Large intestine (tissue), 3 donors: ENCODE measurements at regions not wholly inside any gene's neighbourhood (a gene's known extent, or its start where the extent isn't known, plus 50 kb on each side); places are given as distances from the start of the nearest gene placed in this dataset.

Source experiments
- DNase-seq, 2 donors: peaks; one replicate each; pipeline versions ENCODE4 v3.0.0 to v3.0.0-alpha.2; 2013
- H3K27ac ChIP-seq: one replicate; pipeline ENCODE4 v1.5.1; 2013; ENCODE audit warnings: low read length
- H3K27me3 ChIP-seq: 2 replicates; pipeline ENCODE4 v1.6.1; 2013; ENCODE audit warnings: low read length; ENCODE audit not compliant: control insufficient read depth, insufficient read depth
- H3K36me3 ChIP-seq: 2 replicates; pipeline ENCODE4 v1.6.1; 2013; ENCODE audit warnings: low read length; ENCODE audit not compliant: control insufficient read depth, insufficient read depth
- H3K4me1 ChIP-seq: one replicate; pipeline ENCODE4 v1.6.1; 2013; ENCODE audit warnings: low read length; ENCODE audit not compliant: control insufficient read depth, insufficient read depth
- H3K4me3 ChIP-seq: one replicate; pipeline ENCODE4 v1.5.1; 2013; ENCODE audit warnings: low read length
- H3K9me3 ChIP-seq: one replicate; pipeline ENCODE4 v1.6.1; 2013; ENCODE audit warnings: mild to moderate bottlenecking, low read depth, low read length, moderate library complexity; ENCODE audit not compliant: control insufficient read depth
- WGBS: methylation state at CpG from one replicate; pipeline ENCODE4 v1.1.5; 2013; ENCODE audit warnings: low lambda C conversion rate; ENCODE audit not compliant: insufficient coverage; 5-methylcytosine and 5-hydroxymethylcytosine counted together

DNA sequence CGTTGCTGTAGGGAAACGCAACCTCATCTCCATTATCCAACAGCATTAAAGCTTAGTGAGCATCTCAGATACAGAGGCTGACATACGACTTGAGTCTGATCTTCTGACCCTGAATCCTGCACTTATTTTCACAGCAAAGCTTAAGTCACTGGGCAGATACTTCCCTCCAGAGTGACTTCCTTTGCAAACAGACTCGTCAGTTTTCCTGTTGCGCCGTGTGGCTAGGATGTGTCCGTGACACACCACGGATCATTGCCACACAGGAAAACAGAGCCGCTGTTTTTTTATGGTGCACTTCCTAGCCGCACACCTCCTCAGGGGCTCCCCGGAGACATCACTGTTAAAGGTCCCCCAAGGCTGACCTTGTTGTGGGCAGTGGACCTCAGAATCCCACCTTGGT, 94.9 kb upstream of the MKI67 start:
- WGBS, result no CpG with 5 or more reads among the region's 11 CpGs
- no peak overlapping the region for H3K27ac ChIP-seq
- peaks cover 2% of the 10 kb centered on the region for H3K27me3 ChIP-seq
- H3K36me3 ChIP-seq, result no peaks in the 10 kb centered on the region
- H3K4me1 ChIP-seq, result no peaks in the 10 kb centered on the region
- no peak overlapping the region for H3K4me3 ChIP-seq
- H3K9me3 ChIP-seq, result no peaks in the 10 kb centered on the region
- no peak for DNase-seq

DNA sequence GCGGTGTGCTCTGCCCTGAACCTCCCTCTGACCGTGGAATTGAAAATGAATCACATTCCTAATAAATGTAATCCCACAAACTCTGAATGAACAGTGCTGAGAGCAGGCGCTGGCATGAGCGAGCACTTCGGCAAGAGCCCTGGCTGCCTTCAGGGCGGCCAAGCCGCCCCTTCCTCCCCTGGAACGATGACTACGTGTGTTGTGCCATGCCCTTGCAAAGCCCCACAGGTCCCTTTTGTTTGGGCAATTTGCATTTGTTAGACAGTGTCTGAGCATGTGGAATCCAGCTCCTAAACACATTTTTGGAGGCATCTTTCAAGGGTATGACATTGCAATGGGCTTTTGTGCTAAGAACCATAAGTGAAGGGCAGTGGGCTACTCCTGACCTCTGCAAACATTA, 95.6 kb upstream of the MKI67 start:
- no peaks in the 10 kb centered on the region for H3K4me1 ChIP-seq
- WGBS, result no CpG with 5 or more reads among the region's 9 CpGs
- H3K4me3 ChIP-seq, result no peak overlapping the region
- no peaks in the 10 kb centered on the region for H3K36me3 ChIP-seq
- no peak overlapping the region for H3K27ac ChIP-seq
- no peaks in the 10 kb centered on the region for H3K9me3 ChIP-seq
- DNase-seq, result no peak
- peaks cover 2% of the 10 kb centered on the region for H3K27me3 ChIP-seq

DNA sequence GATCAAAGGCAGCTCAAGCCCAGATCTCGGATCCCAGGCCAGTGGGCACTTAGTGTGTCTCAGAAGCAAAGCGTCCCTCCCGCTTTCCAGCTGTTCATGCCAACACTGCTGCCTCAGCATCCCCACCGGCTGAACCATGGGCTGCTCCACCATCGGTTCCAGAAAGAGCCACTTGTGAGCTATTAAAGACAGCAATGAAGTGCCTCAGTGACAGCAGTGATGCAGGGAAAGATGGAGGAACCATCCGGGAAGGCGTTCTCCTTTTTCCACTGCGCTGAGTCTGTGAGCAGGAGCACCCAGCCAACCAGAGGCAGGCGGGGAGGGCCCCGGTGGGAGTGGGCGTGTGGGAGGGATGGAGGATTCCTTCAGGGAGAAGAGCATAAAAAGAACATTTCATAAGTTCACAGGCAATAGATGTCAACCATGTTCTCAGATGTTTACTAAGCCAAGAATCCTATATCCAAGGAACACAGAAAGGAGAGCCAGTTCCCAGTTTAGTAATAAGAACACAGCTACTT, 96.2 kb upstream of the MKI67 start:
- no CpG with 5 or more reads among the region's 11 CpGs for WGBS
- H3K9me3 ChIP-seq, result no peaks in the 10 kb centered on the region

DNA sequence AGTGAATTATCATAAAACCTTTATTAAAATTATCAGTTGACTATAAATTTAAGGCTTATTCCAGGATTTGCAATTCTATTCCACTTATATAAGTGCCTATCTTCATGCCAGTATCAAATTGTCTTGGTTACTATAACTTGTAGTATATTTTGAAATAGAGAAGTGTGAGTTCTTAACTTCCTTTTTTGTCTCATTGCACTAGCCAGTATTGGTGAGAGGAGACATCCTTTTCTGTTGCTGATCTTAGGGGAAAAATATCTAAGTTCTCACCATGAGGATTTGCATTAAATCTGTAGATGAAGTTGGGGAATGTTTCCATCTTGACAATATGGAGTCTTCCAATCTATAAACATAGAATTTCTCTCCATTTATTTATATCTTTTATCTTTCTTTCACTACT, 104.2 kb upstream of the MKI67 start:
- Histone ChIP-seq H3K27me3 (peaks cover 5% of the 10 kb centered on the region), H3K36me3 (no peaks in the 10 kb centered on the region), H3K9me3 (no peaks in the 10 kb centered on the region), H3K4me1 (no peaks in the 10 kb centered on the region), H3K4me3 (no peak overlapping the region), H3K27ac (no peak overlapping the region)
- no peak for DNase-seq

More for the DNA sequence above, 96.2 kb upstream of the MKI67 start:
- Histone ChIP-seq H3K4me1 (no peaks in the 10 kb centered on the region), H3K36me3 (no peaks in the 10 kb centered on the region), H3K4me3 (no peak overlapping the region), H3K27me3 (no peaks in the 10 kb centered on the region), H3K27ac (no peak overlapping the region)
- DNase-seq, result no peak

DNA sequence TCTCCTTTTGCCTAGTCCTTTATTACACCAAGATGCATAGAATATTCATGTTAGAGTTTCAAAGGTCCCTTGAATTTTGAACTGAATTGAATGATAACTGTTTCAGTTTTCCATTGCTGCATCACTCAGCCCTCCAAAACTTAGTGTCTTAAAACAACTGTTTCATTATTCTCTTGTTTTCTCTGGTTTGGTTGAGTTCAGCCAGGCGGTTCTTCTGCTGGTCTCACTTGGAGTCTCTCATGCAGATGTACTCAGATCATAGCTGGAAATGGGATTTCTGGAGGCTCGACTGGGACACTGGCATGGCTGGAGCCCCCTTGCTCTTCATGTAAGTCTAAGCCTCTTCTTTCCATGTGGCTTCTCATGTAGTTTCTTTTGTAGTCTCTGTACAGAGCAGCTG, 107.2 kb upstream of the MKI67 start:
- Histone ChIP-seq H3K4me3 (no peak overlapping the region), H3K9me3 (no peaks in the 10 kb centered on the region), H3K27ac (no peak overlapping the region), H3K27me3 (peaks cover 6% of the 10 kb centered on the region), H3K4me1 (no peaks in the 10 kb centered on the region), H3K36me3 (no peaks in the 10 kb centered on the region)
- DNase-seq, result no peak
- WGBS, result 83% methylated on average over 1 of the region's 2 CpGs

DNA sequence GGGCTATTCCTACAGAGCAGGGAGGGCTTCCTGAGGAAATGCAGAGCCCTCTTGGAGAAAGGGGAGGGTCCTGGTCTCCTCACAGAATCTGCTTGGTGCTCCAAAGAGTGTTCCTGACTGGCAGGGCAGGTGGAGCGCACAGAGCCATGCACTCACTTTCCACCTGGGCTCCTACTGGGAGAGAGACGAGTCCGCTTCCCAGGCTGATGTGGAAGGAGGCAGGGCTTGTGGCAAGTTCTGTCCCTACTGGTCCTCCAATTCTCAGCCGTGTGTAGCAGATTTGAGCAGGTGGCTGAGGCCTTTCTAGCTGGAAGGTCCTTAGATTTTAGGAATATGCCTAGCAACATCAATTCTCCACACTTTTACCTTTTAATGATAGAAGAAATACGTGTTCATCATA, 111.5 kb upstream of the MKI67 start:
- DNase-seq, result no peak
- WGBS, result 83% methylated on average over 1 of the region's 5 CpGs
- Histone ChIP-seq H3K9me3 (no peaks in the 10 kb centered on the region), H3K36me3 (no peaks in the 10 kb centered on the region), H3K4me3 (no peak overlapping the region), H3K4me1 (no peaks in the 10 kb centered on the region), H3K27ac (no peak overlapping the region), H3K27me3 (peaks cover 6% of the 10 kb centered on the region)

DNA sequence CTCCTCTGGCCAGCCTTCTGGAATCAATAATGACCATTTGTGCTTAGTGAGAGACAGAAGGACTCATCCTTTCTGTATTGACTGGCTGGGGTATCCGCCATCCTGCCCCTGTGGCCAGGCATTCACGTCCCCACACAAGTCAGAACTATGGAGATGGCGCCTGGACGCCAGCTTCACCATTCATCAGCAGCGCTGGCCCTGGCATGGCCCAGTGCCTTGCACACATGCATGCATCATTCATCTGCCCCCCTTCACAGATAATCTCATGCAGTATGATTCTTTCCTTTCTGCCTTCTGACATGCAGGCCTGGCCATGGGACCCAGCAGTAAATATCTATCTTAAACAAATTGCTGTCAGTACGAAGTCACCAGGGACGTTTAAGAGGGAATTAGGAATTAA, 114.8 kb upstream of the MKI67 start:
- no peak for DNase-seq
- Histone ChIP-seq H3K27ac (no peak overlapping the region), H3K27me3 (peaks cover 6% of the 10 kb centered on the region), H3K36me3 (no peaks in the 10 kb centered on the region), H3K9me3 (no peaks in the 10 kb centered on the region), H3K4me1 (no peaks in the 10 kb centered on the region), H3K4me3 (no peak overlapping the region)
- no CpG with 5 or more reads among the region's 7 CpGs for WGBS

DNA sequence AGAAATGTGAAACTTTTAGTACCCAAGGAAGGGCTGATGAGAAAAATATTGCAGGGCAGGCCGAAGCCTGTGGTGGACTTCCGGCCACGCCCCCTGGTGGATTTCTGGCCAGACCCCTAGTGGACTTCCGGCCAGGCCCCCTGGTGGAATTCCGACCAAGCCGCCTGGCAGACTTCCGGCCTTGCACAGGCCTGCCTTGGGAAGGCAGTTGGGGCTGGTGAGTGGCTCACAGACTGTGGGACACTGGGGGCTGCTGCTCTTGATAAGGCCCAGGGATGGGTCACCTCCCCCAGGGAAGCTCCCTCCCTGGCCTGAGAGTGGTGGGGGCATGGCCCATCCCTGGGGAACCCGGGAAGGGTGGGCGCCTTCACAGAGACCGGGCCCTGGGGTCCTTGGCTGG, 116.4 kb upstream of the MKI67 start:
- H3K9me3 ChIP-seq, result no peaks in the 10 kb centered on the region
- no CpG with 5 or more reads among the region's 10 CpGs for WGBS

DNA sequence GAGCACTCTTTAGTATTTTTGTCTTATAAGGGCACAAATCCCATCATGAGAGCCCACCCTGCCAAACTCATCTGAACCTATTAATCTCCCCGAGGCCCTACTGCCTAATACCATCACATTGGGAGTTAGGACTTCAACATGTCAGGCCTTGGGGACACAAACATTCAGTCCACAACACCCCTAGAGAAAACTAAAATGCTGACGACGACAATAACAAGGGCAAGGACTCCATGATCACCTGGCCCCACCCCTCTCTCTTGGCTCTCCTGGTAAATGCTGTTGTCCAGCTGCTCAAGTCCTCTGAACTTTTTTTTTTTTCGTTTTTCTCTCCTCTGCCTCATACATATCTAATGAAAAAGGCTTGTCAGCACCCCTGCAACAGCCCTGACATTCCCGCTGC, 118.8 kb upstream of the MKI67 start:
- Histone ChIP-seq H3K36me3 (no peaks in the 10 kb centered on the region), H3K9me3 (no peaks in the 10 kb centered on the region), H3K4me1 (no peaks in the 10 kb centered on the region), H3K27me3 (no peaks in the 10 kb centered on the region), H3K4me3 (no peak overlapping the region), H3K27ac (no peak overlapping the region)
- WGBS, result 67% methylated on average over 1 of the region's 5 CpGs
- no peak for DNase-seq

More for the DNA sequence above, 116.4 kb upstream of the MKI67 start:
- Histone ChIP-seq H3K27ac (no peak overlapping the region), H3K4me3 (no peak overlapping the region), H3K27me3 (peaks cover 6% of the 10 kb centered on the region), H3K4me1 (no peaks in the 10 kb centered on the region), H3K36me3 (no peaks in the 10 kb centered on the region)
- no peak for DNase-seq

DNA sequence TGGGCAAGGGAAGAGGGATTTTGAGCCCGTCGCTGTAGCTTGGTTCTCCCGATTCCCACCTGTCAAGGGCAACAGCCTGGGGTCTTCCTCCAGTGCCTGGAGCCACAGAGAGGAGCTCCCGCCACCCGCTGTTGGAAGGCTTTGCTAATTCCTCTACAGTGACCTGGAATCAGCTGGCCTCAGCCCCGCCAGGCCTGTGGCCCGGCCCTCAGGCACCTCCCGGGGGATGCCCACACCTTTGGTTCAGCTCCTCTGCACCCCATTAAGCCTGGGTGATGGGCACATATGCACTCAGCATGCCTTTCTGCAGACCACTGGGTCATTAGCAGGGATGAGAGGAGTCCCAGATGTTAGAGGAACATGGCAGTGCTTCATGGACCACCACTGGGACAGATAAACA, 121.4 kb upstream of the MKI67 start:
- no peaks in the 10 kb centered on the region for H3K27me3 ChIP-seq
- no peak overlapping the region for H3K27ac ChIP-seq
- no peaks in the 10 kb centered on the region for H3K9me3 ChIP-seq
- H3K4me3 ChIP-seq, result no peak overlapping the region
- no peaks in the 10 kb centered on the region for H3K4me1 ChIP-seq
- no peaks in the 10 kb centered on the region for H3K36me3 ChIP-seq
- no peak for DNase-seq
- WGBS, result no CpG with 5 or more reads among the region's 8 CpGs

DNA sequence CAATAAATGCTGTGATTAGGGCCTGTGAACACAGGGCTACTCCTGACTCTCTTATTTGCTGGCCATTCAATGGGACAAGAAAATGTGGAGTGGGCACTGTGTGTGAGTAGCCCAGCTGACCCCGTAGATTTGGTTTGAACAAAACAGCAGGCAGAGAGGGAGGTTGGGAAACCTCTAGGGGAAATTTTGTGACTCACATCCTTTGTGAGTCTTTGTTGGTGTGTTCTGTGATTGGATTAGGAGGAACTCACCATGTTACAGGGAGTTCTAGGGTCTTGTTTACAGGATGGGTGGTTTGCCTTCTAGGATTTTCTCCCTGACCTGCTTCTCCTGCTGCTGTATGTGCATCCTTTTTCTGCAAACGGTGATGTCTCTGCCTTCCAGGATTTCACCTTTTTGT, 128.3 kb upstream of the MKI67 start:
- Histone ChIP-seq H3K36me3 (no peaks in the 10 kb centered on the region), H3K9me3 (no peaks in the 10 kb centered on the region), H3K27me3 (peaks cover 6% of the 10 kb centered on the region), H3K4me3 (no peak overlapping the region), H3K4me1 (no peaks in the 10 kb centered on the region), H3K27ac (no peak overlapping the region)
- no peak for DNase-seq
- 80% methylated on average over 1 of the region's 2 CpGs for WGBS
